ENCODE measurements at regions not wholly inside any gene's neighbourhood (a gene's known extent, or its start where the extent isn't known, plus 50 kb on each side); places are given as distances from the start of the nearest gene placed in this dataset.

DNA sequence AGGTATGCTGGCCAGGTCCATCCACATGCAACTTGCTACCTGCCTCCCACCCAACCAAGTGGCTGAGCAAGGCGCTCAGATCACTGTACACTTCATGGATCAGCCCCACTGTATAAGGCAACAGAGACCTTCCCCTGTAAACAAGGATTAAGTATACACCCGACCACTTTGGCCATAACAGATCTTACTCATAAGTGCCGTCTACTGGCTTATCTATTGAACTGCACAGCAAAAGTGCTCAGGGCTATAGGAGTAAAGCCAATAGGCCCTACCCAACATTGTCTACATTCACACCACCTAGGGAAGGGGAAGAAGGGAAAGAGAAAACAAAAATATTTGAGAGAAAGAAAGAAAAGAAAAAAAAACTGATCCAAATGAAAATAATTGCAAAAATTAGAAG lies 663.9 kb upstream of the LRRTM1 start (continued):
- TF ChIP-seq, protein P1, sequence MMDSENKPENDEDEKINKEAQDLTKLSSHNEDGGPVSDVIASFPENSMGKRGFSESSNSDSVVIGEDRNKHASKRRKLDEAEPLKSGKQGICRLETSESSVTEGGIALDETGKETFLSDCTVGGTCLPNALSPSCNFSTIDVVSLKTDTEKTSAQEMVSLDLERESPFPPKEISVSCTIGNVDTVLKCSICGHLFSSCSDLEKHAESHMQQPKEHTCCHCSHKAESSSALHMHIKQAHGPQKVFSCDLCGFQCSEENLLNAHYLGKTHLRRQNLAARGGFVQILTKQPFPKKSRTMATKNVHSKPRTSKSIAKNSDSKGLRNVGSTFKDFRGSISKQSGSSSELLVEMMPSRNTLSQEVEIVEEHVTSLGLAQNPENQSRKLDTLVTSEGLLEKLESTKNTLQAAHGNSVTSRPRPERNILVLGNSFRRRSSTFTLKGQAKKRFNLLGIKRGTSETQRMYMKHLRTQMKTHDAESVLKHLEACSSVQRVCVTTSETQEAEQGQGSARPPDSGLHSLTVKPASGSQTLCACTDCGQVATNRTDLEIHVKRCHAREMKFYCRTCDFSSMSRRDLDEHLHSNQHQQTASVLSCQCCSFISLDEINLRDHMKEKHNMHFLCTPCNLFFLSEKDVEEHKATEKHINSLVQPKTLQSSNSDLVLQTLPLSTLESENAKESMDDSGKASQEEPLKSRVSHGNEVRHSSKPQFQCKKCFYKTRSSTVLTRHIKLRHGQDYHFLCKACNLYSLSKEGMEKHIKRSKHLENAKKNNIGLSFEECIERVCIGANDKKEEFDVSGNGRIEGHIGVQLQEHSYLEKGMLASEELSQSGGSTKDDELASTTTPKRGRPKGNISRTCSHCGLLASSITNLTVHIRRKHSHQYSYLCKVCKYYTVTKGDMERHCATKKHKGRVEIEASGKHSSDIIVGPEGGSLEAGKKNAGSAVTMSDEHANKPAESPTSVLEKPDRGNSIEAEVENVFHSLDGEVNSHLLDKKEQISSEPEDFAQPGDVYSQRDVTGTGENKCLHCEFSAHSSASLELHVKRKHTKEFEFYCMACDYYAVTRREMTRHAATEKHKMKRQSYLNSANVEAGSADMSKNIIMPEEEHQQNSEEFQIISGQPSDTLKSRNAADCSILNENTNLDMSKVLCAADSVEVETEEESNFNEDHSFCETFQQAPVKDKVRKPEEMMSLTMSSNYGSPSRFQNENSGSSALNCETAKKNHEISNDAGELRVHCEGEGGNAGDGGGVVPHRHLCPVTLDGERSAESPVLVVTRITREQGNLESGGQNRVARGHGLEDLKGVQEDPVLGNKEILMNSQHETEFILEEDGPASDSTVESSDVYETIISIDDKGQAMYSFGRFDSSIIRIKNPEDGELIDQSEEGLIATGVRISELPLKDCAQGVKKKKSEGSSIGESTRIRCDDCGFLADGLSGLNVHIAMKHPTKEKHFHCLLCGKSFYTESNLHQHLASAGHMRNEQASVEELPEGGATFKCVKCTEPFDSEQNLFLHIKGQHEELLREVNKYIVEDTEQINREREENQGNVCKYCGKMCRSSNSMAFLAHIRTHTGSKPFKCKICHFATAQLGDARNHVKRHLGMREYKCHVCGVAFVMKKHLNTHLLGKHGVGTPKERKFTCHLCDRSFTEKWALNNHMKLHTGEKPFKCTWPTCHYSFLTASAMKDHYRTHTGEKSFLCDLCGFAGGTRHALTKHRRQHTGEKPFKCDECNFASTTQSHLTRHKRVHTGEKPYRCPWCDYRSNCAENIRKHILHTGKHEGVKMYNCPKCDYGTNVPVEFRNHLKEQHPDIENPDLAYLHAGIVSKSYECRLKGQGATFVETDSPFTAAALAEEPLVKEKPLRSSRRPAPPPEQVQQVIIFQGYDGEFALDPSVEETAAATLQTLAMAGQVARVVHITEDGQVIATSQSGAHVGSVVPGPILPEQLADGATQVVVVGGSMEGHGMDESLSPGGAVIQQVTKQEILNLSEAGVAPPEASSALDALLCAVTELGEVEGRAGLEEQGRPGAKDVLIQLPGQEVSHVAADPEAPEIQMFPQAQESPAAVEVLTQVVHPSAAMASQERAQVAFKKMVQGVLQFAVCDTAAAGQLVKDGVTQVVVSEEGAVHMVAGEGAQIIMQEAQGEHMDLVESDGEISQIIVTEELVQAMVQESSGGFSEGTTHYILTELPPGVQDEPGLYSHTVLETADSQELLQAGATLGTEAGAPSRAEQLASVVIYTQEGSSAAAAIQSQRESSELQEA (IDR thresholded peaks at IDR 0.05; ENCODE audit: low read depth), result no peak

DNA sequence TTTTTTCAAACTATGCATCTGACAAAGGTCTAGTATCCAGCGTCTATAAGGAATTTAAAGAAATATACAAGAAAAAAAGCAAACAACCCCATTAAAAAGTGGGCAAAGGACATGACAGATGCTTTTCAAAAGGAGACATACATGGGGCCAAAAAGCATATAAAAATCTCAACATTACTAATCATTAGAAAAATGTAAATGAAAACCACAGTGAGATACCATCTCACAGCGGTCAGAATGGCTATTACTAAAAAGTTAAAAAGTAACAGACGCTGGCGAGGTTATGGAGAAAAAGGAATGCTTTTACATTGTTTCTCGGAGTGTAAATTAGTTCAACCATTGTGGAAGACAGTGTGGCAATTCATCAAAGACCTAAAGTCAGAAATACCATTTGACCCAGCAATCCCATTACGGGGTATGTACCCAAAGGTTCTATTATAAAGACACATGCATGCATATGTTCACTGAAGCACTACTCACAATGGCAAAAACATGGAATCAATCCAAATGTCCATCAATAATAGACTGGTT lies 643.1 kb upstream of the LRRTM1 start:
- POLR2A ChIA-PET, result no interaction called here
- no peaks in the 10 kb centered on the region for H3K4me1 ChIP-seq (replicated peaks in 1 of 2; ENCODE audit: control insufficient read depth in 2 of 2, insufficient read depth in 2 of 2, low read length in 2 of 2)
- no peaks in the 10 kb centered on the region for H3K79me2 ChIP-seq (ENCODE audit: control insufficient read depth, insufficient read depth, low read length)
- H4K20me1 ChIP-seq (replicated peaks; ENCODE audit: control insufficient read depth, insufficient read depth, low read length), result no peaks in the 10 kb centered on the region
- H2AFZ ChIP-seq (ENCODE audit: low read depth, low read length), result no peak overlapping the region
- intact Hi-C loops (cut with micrococcal nuclease), result no loop called here
- CTCF ChIA-PET (ENCODE audit: low intra/inter-chr PET ratio), result no interaction called here
- no peak for DNase-seq (ENCODE audit: extremely low read depth in 1 of 4, low spot score in 3 of 4)
- TF ChIP-seq, protein P2, sequence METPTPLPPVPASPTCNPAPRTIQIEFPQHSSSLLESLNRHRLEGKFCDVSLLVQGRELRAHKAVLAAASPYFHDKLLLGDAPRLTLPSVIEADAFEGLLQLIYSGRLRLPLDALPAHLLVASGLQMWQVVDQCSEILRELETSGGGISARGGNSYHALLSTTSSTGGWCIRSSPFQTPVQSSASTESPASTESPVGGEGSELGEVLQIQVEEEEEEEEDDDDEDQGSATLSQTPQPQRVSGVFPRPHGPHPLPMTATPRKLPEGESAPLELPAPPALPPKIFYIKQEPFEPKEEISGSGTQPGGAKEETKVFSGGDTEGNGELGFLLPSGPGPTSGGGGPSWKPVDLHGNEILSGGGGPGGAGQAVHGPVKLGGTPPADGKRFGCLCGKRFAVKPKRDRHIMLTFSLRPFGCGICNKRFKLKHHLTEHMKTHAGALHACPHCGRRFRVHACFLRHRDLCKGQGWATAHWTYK (CRISPR knock-in tag; IDR thresholded peaks at IDR 0.05), result no peak
- TF ChIP-seq ZNF445 (CRISPR knock-in tag; IDR thresholded peaks at IDR 0.05; ENCODE audit: low read depth) (no peak), PHTF2 (CRISPR knock-in tag; IDR thresholded peaks at IDR 0.05) (no peak), HCFC1 (IDR thresholded peaks at IDR 0.05; ENCODE audit: low read depth, low read length) (no peak)
- TF ChIP-seq, protein P3, sequence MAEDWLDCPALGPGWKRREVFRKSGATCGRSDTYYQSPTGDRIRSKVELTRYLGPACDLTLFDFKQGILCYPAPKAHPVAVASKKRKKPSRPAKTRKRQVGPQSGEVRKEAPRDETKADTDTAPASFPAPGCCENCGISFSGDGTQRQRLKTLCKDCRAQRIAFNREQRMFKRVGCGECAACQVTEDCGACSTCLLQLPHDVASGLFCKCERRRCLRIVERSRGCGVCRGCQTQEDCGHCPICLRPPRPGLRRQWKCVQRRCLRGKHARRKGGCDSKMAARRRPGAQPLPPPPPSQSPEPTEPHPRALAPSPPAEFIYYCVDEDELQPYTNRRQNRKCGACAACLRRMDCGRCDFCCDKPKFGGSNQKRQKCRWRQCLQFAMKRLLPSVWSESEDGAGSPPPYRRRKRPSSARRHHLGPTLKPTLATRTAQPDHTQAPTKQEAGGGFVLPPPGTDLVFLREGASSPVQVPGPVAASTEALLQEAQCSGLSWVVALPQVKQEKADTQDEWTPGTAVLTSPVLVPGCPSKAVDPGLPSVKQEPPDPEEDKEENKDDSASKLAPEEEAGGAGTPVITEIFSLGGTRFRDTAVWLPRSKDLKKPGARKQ (CRISPR knock-in tag; IDR thresholded peaks at IDR 0.05), result no peak
- no TSS peak for BruUV-seq (replicated peaks)
- no peak overlapping the region for H3K4me3 ChIP-seq
- no peak overlapping the region for H3K4me2 ChIP-seq (ENCODE audit: insufficient read depth, low read length)
- FAIRE-seq, result no peak
- in situ Hi-C loops (cut with MboI), result no loop called here
- H3K27me3 ChIP-seq (ENCODE audit: control insufficient read depth in 2 of 2, insufficient read depth in 2 of 2, low read length in 2 of 2), result no peaks in the 10 kb centered on the region
- H3K9ac ChIP-seq (ENCODE audit: insufficient read depth in 1 of 2, low read depth in 2 of 2, low read length in 2 of 2), result no peak overlapping the region
- H3K27ac ChIP-seq (ENCODE audit: extremely low read depth, low read depth, low read length), result no peak overlapping the region
- ATAC-seq, result no peak
- no peaks in the 10 kb centered on the region for H3K9me3 ChIP-seq (replicated peaks; ENCODE audit: control insufficient read depth, insufficient read depth, low read depth, low read length)
- H3K9me1 ChIP-seq (ENCODE audit: control insufficient read depth, insufficient read depth, low read length), result no peaks in the 10 kb centered on the region
- 3% methylated on average over 6 of the region's 6 CpGs for WGBS (ENCODE audit: insufficient coverage, low coverage, missing lambda C conversion rate)
- H3K36me3 ChIP-seq (ENCODE audit: control insufficient read depth, insufficient read depth, low read length), result no peaks in the 10 kb centered on the region
